GM12891 (cell line): ENCODE measurements at regions not wholly inside any gene's neighbourhood (a gene's known extent, or its start where the extent isn't known, plus 50 kb on each side); places are given as distances from the start of the nearest gene placed in this dataset.

Experiments
- DNase-seq: peaks from one replicate; pipeline ENCODE4 v3.0.0; 2011; ENCODE audit warnings: low spot score; ENCODE audit not compliant: insufficient read length
- FAIRE-seq: peaks from 2 replicates; lab custom pipeline; 2011; peaks lifted over from hg19 to GRCh38; lab: Jason Lieb, UNC
- PAX5 ChIP-seq: IDR thresholded peaks from 2 replicates; pipeline ENCODE4 v1.6.1; 2011; ENCODE audit warnings: low read length, moderate library complexity, mild to moderate bottlenecking; ENCODE audit not compliant: insufficient read depth, severe bottlenecking
- POLR2A ChIP-seq: IDR thresholded peaks from 2 replicates; pipeline ENCODE4 v1.6.1; 2011; ENCODE audit warnings: low read depth, low read length, control low read depth
- POLR2AphosphoS5 ChIP-seq: IDR thresholded peaks from 2 replicates; pipeline ENCODE4 v1.6.1; 2011; ENCODE audit warnings: low read depth, low read length, control low read depth
- POU2F2 ChIP-seq: IDR thresholded peaks from 2 replicates; pipeline ENCODE4 v1.6.1; 2011; ENCODE audit warnings: low read depth, mild to moderate bottlenecking, control low read depth, low read length, moderate library complexity
- SPI1 ChIP-seq: IDR thresholded peaks from 2 replicates; pipeline ENCODE4 v1.6.1; 2011; ENCODE audit warnings: low read depth, low read length, control low read depth
- TAF1 ChIP-seq: IDR thresholded peaks from 2 replicates; pipeline ENCODE4 v1.6.1; 2011; ENCODE audit warnings: low read depth, low read length, control low read depth

- FAIRE-seq: no peak
- TF ChIP-seq PAX5: no peak
- TF ChIP-seq TAF1: no peak
- no peak for TF ChIP-seq POU2F2
- TF ChIP-seq SPI1: no peak
- TF ChIP-seq POLR2AphosphoS5: no peak
- no peak for TF ChIP-seq POLR2A
- no peak for DNase-seq
Measured at GRCh38 chr16:26335236-26335853, 643.6 kb downstream of the HS3ST4 start.

- DNase-seq (no peak), FAIRE-seq (no peak)
- TF ChIP-seq POU2F2: no peak
- no peak for TF ChIP-seq PAX5
- TF ChIP-seq TAF1: no peak
- TF ChIP-seq SPI1: no peak
- TF ChIP-seq POLR2AphosphoS5: no peak
- TF ChIP-seq POLR2A: no peak
Measured at GRCh38 chr16:26342621-26343020, 650.9 kb downstream of the HS3ST4 start.

GRCh38 chr16:26344240-26344776 is 652.5 kb downstream of the HS3ST4 start:
- TF ChIP-seq PAX5: no peak
- no peak for TF ChIP-seq POLR2A
- TF ChIP-seq POU2F2: no peak
- TF ChIP-seq TAF1: no peak
- TF ChIP-seq POLR2AphosphoS5: no peak
- TF ChIP-seq SPI1: no peak
- no peak for FAIRE-seq

GRCh38 chr16:26344976-26345375 is 653.2 kb downstream of the HS3ST4 start:
- DNase-seq (no peak), FAIRE-seq (no peak)
- TF ChIP-seq PAX5: no peak
- no peak for TF ChIP-seq POLR2A
- no peak for TF ChIP-seq SPI1
- TF ChIP-seq POU2F2: no peak
- TF ChIP-seq TAF1: no peak
- TF ChIP-seq POLR2AphosphoS5: no peak

More at GRCh38 chr16:26344240-26344776, 652.5 kb downstream of the HS3ST4 start:
- DNase-seq: no peak

- DNase-seq (no peak), FAIRE-seq (no peak)
- TF ChIP-seq POLR2A (no peak), TAF1 (no peak), POU2F2 (no peak), SPI1 (no peak), PAX5 (no peak), POLR2AphosphoS5 (no peak)
Measured at GRCh38 chr16:26345966-26346365, 654.2 kb downstream of the HS3ST4 start.

- no peak for FAIRE-seq
- TF ChIP-seq POLR2A (no peak), POLR2AphosphoS5 (no peak), SPI1 (no peak), POU2F2 (no peak), PAX5 (no peak), TAF1 (no peak)
Measured at GRCh38 chr16:26348095-26348494, 656.3 kb downstream of the HS3ST4 start.

GRCh38 chr16:26360867-26361266 is 669.1 kb downstream of the HS3ST4 start:
- DNase-seq: no peak
- no peak for TF ChIP-seq POLR2A
- no peak for TF ChIP-seq SPI1
- TF ChIP-seq TAF1: no peak
- no peak for TF ChIP-seq POLR2AphosphoS5
- TF ChIP-seq POU2F2: no peak
- no peak for TF ChIP-seq PAX5
- FAIRE-seq: no peak

More at GRCh38 chr16:26348095-26348494, 656.3 kb downstream of the HS3ST4 start:
- DNase-seq: no peak

GRCh38 chr16:26363581-26363980 is 671.8 kb downstream of the HS3ST4 start:
- no peak for FAIRE-seq
- TF ChIP-seq POLR2A (no peak), POLR2AphosphoS5 (no peak), PAX5 (no peak), TAF1 (no peak), POU2F2 (no peak), SPI1 (no peak)

GRCh38 chr16:26365161-26365940 is 673.6 kb downstream of the HS3ST4 start:
- DNase-seq (no peak), FAIRE-seq (no peak)
- no peak for TF ChIP-seq PAX5
- no peak for TF ChIP-seq TAF1
- TF ChIP-seq SPI1: no peak
- TF ChIP-seq POLR2A: no peak
- TF ChIP-seq POLR2AphosphoS5: no peak

More at GRCh38 chr16:26363581-26363980, 671.8 kb downstream of the HS3ST4 start:
- no peak for DNase-seq

GRCh38 chr16:26371349-26371869 is 679.6 kb downstream of the HS3ST4 start:
- FAIRE-seq (no peak), DNase-seq (no peak)
- TF ChIP-seq POLR2AphosphoS5: no peak
- no peak for TF ChIP-seq POLR2A
- TF ChIP-seq POU2F2: no peak
- TF ChIP-seq PAX5: no peak
- no peak for TF ChIP-seq TAF1
- no peak for TF ChIP-seq SPI1
